ENCODE measurements at regions not wholly inside any gene's neighbourhood (a gene's known extent, or its start where the extent isn't known, plus 50 kb on each side); places are given as distances from the start of the nearest gene placed in this dataset.

- DNase-seq, result no peak
Measured at GRCh38 chr18:45447355-45448265, 167.7 kb upstream of the SLC14A2 start.

- DNase-seq, result no peak
Measured at GRCh38 chr18:45448871-45449270, 166.4 kb upstream of the SLC14A2 start.

GRCh38 chr18:45449418-45450227 lies 165.7 kb upstream of the SLC14A2 start:
- DNase-seq, result no peak

- no peak for DNase-seq
Measured at GRCh38 chr18:45456090-45457021, 158.9 kb upstream of the SLC14A2 start.

GRCh38 chr18:45458033-45458432 lies 157.2 kb upstream of the SLC14A2 start:
- DNase-seq, result no peak

- DNase-seq, result no peak
Measured at GRCh38 chr18:45462179-45462578, 153.1 kb upstream of the SLC14A2 start.

GRCh38 chr18:45463451-45463850 lies 151.8 kb upstream of the SLC14A2 start:
- DNase-seq, result no peak

- DNase-seq, result no peak
Measured at GRCh38 chr18:45464619-45465018, 150.7 kb upstream of the SLC14A2 start.

- no peak for DNase-seq
Measured at GRCh38 chr18:45467293-45467692, 148.0 kb upstream of the SLC14A2 start.

GRCh38 chr18:45467945-45468344 lies 147.3 kb upstream of the SLC14A2 start:
- DNase-seq, result no peak

GRCh38 chr18:45478889-45479288 lies 136.4 kb upstream of the SLC14A2 start:
- no peak for DNase-seq

GRCh38 chr18:45480219-45481015 lies 134.9 kb upstream of the SLC14A2 start:
- no peak for DNase-seq

GRCh38 chr18:45481821-45482220 lies 133.5 kb upstream of the SLC14A2 start:
- no peak for DNase-seq

- no peak for DNase-seq
Measured at GRCh38 chr18:45482286-45482685, 133.0 kb upstream of the SLC14A2 start.

- DNase-seq, result no peak
Measured at GRCh38 chr18:45487581-45487980, 127.7 kb upstream of the SLC14A2 start.

GRCh38 chr18:45488645-45489044 lies 126.6 kb upstream of the SLC14A2 start:
- no peak for DNase-seq

GRCh38 chr18:45493830-45494229 lies 121.4 kb upstream of the SLC14A2 start:
- DNase-seq, result no peak

- no peak for DNase-seq
Measured at GRCh38 chr18:45494811-45495210, 120.5 kb upstream of the SLC14A2 start.

GRCh38 chr18:45496741-45497140 lies 118.5 kb upstream of the SLC14A2 start:
- DNase-seq, result no peak

GRCh38 chr18:45497595-45498286 lies 117.5 kb upstream of the SLC14A2 start:
- DNase-seq, result no peak

- no peak for DNase-seq
Measured at GRCh38 chr18:45498287-45498658, 117.0 kb upstream of the SLC14A2 start.
